ENCODE measurements at regions not wholly inside any gene's neighbourhood (a gene's known extent, or its start where the extent isn't known, plus 50 kb on each side); places are given as distances from the start of the nearest gene placed in this dataset.
A peak's percentile ranks its signal among the peaks of the same experiment; 100 is the strongest.
"Not testable (repeated sequence)": the region's sequence is repeated elsewhere in the genome, so short reads cannot be mapped to it uniquely, and the experiment has no call there.

DNA sequence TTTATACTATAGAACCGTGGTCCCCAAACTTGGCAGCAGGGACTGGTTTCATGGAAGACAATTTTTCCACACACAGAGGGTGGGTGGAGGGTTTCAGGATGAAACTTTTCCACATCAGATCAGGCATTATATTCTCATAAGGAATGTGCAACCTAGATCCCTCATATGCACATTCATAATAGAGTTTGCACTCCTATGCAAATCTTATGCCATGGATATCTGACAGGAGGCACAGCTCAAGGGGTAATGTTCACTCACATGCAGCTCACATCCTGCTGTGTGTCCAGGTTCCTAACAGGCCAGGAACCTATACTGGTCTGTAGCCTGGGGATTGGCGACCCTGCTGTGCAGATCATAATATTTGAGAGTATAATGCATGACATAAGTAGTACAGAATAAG lies 1802.2 kb upstream of the ACO1 start:
- H3K4me3 Mint-ChIP-seq: no peak overlapping the region
- H3K27ac Mint-ChIP-seq: no peak overlapping the region
- no peaks in the 10 kb centered on the region for H3K9me3 Mint-ChIP-seq
- H3K27me3 Mint-ChIP-seq: no peaks in the 10 kb centered on the region
- no peaks in the 10 kb centered on the region for H3K36me3 Mint-ChIP-seq (ENCODE audit: low read depth)
- ATAC-seq (replicated peaks): no peak
- no peaks in the 10 kb centered on the region for H3K4me1 Mint-ChIP-seq

DNA sequence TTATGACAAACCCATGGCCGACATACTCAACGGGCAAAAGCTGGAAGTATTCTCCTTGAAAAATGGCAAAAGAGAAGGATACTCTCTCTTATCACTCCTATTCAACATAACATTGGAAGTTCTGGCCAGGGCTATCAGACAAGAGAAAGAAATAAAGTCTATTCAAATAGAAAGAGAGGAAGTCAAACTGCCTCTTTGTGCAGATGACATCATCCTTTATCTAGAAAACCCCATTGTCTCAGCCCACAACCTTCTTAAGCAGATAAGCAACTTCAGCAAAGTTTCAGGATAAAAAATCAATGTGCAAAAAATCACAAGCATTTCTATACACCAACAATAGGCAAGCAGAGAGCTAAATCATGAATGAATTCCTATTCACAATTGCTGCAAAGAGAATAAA lies 1799.9 kb upstream of the ACO1 start:
- no peak overlapping the region for H3K27ac Mint-ChIP-seq
- H3K27me3 Mint-ChIP-seq: no peaks in the 10 kb centered on the region
- no peaks in the 10 kb centered on the region for H3K4me1 Mint-ChIP-seq
- H3K36me3 Mint-ChIP-seq (ENCODE audit: low read depth): no peaks in the 10 kb centered on the region
- no peak overlapping the region for H3K4me3 Mint-ChIP-seq
- H3K9me3 Mint-ChIP-seq: no peaks in the 10 kb centered on the region
- ATAC-seq (replicated peaks): no peak

DNA sequence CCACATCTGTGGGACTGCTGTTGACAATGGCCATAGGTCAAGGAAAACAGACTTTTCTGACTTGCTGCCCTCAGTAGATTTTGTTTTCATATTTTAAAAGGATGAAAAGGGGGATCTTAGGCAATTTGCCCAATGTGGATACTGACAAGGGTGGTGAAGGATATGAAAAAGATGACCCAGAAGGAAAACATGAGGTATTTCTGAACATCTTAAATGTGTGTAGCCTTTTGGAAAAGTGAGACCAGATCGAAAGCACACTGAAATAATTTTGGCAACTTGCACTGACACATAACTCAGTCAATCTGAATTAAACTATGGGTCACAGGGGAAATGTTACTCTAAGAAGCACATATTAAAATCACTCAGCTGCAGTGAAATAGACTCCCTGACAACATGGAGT lies 1793.0 kb upstream of the ACO1 start:
- Mint-ChIP-seq H3K4me1 (no peaks in the 10 kb centered on the region), H3K27me3 (no peaks in the 10 kb centered on the region), H3K27ac (no peak overlapping the region), H3K9me3 (no peaks in the 10 kb centered on the region), H3K36me3 (ENCODE audit: low read depth) (no peaks in the 10 kb centered on the region), H3K4me3 (no peak overlapping the region)
- ATAC-seq (replicated peaks): no peak

DNA sequence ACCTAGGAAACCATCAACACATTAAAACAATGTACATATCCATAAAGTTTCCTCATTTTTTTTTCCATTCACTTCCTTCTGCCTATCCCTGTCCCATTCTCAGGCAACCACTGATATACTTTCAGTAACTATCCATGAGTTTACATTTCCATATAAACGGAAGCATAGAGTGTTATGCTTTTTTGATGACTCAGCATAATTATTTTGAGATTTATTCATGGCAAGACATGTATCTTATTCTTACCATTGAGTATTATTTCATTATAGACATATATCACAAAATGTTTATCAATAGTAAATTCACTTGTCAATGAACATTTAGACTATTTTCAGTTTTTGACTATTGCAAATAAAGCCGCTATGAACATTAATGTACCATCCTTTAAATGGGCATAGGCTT lies 1786.8 kb upstream of the ACO1 start:
- Mint-ChIP-seq H3K9me3 (peaks cover 5% of the 10 kb centered on the region), H3K4me3 (no peak overlapping the region), H3K27ac (no peak overlapping the region), H3K4me1 (no peaks in the 10 kb centered on the region), H3K27me3 (no peaks in the 10 kb centered on the region), H3K36me3 (ENCODE audit: low read depth) (no peaks in the 10 kb centered on the region)
- ATAC-seq (replicated peaks): no peak

DNA sequence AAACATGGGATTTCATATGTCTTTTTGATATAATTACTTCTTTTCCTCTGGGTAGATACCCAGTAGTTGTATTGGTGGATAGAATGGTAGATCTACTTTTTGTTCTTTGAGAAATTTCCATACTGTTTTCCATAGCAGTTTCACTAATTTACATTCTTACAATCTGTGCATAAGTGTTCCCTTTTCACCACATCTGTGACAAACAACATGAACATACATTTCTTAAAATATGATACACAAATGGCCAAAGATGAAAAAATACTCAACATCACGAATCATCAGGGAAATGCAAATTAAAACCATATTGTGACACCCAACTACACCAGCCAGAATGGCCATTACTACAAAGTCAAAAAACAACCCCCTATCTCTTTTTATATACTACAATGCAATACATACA lies 1778.5 kb upstream of the ACO1 start:
- H3K27ac Mint-ChIP-seq: no peak overlapping the region
- no peak overlapping the region for H3K4me3 Mint-ChIP-seq
- no peaks in the 10 kb centered on the region for H3K4me1 Mint-ChIP-seq
- H3K9me3 Mint-ChIP-seq: peaks cover 9% of the 10 kb centered on the region
- H3K27me3 Mint-ChIP-seq: no peaks in the 10 kb centered on the region
- H3K36me3 Mint-ChIP-seq (ENCODE audit: low read depth): no peaks in the 10 kb centered on the region
- ATAC-seq (replicated peaks): no peak

DNA sequence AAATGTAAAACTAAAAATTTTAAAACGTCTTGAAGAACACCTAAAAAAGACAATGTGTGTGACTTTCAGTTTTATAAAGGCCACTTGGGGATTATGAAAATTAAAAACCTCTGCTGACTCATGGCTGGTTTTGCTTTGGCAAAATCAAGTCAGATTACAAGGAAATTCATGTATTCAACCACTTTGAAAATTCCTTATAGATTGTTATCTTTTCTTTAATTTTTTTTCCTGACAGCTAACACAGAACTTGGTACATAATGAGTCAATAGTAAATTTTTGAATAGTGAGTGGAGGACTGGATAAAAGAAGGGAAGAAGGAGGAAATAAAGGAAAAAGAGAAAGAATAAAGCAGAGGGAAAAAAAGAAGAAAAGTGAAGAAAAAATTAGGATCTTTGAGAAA lies 1774.7 kb upstream of the ACO1 start:
- Mint-ChIP-seq H3K4me1 (no peaks in the 10 kb centered on the region), H3K36me3 (ENCODE audit: low read depth) (no peaks in the 10 kb centered on the region), H3K9me3 (no peaks in the 10 kb centered on the region), H3K27ac (no peak overlapping the region), H3K27me3 (no peaks in the 10 kb centered on the region), H3K4me3 (no peak overlapping the region)
- no peak for ATAC-seq (replicated peaks)

DNA sequence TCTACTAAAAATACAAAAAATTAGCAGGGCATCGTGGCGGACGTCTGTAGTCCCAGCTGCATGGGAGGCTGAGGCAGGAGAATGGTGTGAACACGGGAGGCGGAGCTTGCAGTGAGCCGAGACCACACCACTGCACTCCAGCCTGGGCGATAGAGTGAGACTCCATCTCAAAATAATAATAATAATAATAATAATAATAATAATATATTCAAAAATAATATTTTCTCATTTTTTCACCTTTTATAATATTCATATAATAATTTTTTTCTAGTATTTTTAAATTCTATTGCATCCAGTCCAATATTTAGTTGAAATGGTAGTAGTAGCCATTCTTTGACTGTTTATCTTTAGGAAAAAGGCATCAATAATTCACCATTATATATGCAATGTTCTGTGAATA lies 1767.7 kb upstream of the ACO1 start:
- not testable (repeated sequence) for H3K4me3 Mint-ChIP-seq; H3K9me3 Mint-ChIP-seq; ATAC-seq (replicated peaks); H3K4me1 Mint-ChIP-seq; H3K27me3 Mint-ChIP-seq; H3K27ac Mint-ChIP-seq; H3K36me3 Mint-ChIP-seq (ENCODE audit: low read depth)

DNA sequence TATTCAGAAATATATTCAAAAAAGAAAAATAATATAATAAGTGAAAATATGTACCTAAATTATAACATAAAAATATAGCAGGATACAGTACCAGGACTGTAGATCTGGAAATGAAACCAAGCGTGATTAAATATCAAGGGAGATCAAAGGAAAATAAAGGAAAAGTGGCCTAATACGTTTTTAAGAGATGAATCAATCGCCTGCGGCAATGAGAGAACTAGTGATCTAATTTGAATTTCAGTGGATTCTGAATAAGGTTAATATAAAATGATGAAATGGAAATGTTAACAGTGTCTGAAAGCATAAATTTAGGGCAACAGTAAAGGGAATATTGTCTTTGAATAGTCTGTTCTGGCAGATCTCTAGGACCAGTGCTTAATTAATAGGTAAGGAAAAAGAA lies 1761.9 kb upstream of the ACO1 start:
- Mint-ChIP-seq H3K36me3 (ENCODE audit: low read depth) (no peaks in the 10 kb centered on the region), H3K4me3 (no peak overlapping the region), H3K27ac (no peak overlapping the region), H3K27me3 (no peaks in the 10 kb centered on the region), H3K9me3 (no peaks in the 10 kb centered on the region), H3K4me1 (no peaks in the 10 kb centered on the region)
- ATAC-seq (replicated peaks): no peak

DNA sequence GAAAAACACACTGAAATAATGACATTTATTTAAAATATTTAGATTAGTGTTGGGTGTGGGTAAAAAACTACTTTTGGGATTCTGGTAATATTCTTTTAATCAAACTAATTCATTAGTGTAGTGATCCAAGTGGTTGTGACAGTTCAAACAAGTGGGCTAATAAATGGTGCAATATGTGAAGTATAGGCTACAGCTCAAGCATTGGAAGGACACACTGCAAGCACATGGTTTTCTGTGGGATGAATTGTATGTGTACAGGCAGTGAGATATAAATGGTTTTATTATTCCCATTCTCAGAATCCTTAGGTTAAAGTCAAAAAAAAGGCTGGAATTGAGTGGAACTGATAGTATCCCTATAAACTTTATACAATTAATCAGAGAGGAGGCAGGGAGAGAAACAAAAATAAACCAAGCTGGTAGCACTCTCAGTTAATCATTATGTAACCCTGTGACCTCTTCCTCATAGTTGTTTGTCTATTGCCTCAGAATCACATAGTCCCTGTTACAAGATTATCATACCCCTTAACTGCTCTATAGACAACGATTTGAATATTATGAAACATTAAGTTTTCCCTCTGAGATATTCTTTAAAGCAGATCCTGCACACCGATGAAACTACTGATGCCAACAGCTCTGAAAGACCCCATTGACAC lies 1755.4 kb upstream of the ACO1 start:
- Mint-ChIP-seq H3K27ac (no peak overlapping the region), H3K4me1 (no peaks in the 10 kb centered on the region), H3K36me3 (ENCODE audit: low read depth) (no peaks in the 10 kb centered on the region), H3K27me3 (no peaks in the 10 kb centered on the region), H3K9me3 (no peaks in the 10 kb centered on the region), H3K4me3 (no peak overlapping the region)
- ATAC-seq (replicated peaks): no peak

DNA sequence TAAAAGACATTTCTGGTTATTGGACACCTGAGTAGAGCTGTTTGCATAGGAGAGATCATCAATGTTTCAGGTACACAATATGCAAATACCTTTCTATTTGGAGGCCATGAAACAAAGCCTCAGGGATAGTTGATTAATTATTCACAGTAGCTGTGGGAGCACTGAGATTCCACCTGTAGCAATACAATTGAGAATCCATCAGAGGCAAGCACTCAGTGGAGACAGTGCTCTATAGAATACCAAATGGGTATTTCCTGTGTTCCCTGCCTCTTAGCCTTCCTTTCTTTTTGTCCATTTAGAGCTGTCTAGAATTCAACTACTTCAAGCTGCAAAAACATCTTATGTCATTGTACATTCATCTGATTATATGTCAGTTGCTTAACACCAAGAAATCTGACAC lies 1754.0 kb upstream of the ACO1 start:
- Mint-ChIP-seq H3K4me3 (no peak overlapping the region), H3K4me1 (no peaks in the 10 kb centered on the region), H3K9me3 (no peaks in the 10 kb centered on the region), H3K27ac (no peak overlapping the region), H3K27me3 (no peaks in the 10 kb centered on the region), H3K36me3 (ENCODE audit: low read depth) (no peaks in the 10 kb centered on the region)
- no peak for ATAC-seq (replicated peaks)

DNA sequence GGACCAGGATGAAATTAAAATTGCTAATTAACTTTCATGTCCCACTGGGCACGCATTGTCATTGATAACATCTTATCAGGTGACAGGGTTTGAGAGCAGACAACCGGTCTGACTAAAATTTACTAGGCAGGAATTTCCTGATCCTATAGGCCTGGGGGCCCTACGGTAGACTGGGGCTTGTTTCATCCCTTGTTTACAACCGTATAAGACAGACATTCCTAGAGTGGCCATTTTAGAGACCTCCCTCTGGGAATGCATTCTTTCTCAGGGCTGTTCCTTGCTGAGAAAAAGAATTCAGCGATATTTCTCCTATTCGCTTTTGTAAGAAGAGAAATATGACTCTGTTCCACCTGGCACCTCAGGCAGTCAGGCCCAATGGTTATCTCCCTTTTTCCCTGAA lies 1737.8 kb upstream of the ACO1 start:
- not testable (repeated sequence) for ATAC-seq (replicated peaks); H3K36me3 Mint-ChIP-seq (ENCODE audit: low read depth); H3K27ac Mint-ChIP-seq; H3K27me3 Mint-ChIP-seq; H3K4me3 Mint-ChIP-seq; H3K4me1 Mint-ChIP-seq; H3K9me3 Mint-ChIP-seq

DNA sequence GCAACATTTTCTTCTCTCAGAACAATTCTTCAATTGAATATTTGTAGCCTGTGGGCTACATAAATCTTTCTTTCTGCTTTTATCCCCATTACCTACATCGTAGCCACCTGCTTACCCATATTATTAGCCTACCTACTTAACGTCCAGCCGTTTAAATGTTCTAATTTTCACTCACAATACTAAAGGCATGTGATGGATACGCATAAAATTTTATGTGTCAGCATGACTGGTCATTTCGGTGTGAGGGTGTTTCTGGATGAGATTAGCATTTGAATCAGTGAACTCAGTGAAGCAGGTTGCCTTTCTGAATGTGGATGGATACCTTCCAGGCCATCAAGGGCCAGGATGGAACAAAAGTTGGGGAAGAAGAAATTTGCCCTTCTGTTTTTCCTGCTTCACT lies 1722.5 kb upstream of the ACO1 start:
- H3K27me3 Mint-ChIP-seq: no peaks in the 10 kb centered on the region
- ATAC-seq (replicated peaks): no peak
- no peaks in the 10 kb centered on the region for H3K9me3 Mint-ChIP-seq
- H3K4me1 Mint-ChIP-seq: no peaks in the 10 kb centered on the region
- no peak overlapping the region for H3K4me3 Mint-ChIP-seq
- H3K27ac Mint-ChIP-seq: no peak overlapping the region
- no peaks in the 10 kb centered on the region for H3K36me3 Mint-ChIP-seq (ENCODE audit: low read depth)

DNA sequence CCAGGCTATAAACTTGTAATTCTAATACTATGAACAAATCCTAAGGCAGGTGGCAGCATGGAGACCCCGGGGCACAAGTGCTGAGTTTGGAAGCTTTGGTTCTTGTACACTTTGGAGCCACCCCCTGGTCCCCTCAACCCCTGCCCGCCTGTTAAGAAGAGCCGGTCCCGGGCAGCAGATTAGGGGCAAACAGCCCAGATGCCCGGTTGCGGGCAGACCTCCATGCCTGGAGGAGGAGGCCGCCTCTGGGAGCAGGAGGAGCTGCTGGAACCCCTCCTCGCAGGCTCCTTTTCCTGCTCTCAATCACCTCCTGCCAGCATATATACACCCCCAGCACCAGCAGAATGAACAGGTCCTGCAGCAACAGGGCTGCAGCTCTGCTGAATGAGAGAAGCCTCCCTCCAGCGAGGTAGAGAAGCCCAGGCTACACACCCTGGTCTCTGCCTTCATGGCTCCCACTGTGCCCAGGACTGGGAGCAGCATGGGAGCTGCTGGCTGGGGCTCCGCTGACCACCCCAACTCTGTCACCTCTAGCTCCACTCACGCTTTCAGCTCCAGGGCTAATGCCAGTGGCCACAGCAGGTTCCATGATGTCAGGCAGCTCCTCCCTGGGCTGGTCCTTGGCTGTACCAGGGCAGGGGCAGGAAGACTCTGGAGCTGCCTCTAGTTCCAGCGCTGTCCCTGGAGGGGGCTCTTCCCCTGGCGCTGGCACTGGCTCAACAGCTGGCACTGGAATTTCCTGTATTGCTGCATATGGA lies 1713.5 kb upstream of the ACO1 start:
- no peak overlapping the region for H3K4me3 Mint-ChIP-seq
- no peaks in the 10 kb centered on the region for H3K9me3 Mint-ChIP-seq
- no peaks in the 10 kb centered on the region for H3K36me3 Mint-ChIP-seq (ENCODE audit: low read depth)
- H3K27ac Mint-ChIP-seq: no peak overlapping the region
- ATAC-seq (replicated peaks): no peak
- H3K27me3 Mint-ChIP-seq: no peaks in the 10 kb centered on the region
- H3K4me1 Mint-ChIP-seq: no peaks in the 10 kb centered on the region

DNA sequence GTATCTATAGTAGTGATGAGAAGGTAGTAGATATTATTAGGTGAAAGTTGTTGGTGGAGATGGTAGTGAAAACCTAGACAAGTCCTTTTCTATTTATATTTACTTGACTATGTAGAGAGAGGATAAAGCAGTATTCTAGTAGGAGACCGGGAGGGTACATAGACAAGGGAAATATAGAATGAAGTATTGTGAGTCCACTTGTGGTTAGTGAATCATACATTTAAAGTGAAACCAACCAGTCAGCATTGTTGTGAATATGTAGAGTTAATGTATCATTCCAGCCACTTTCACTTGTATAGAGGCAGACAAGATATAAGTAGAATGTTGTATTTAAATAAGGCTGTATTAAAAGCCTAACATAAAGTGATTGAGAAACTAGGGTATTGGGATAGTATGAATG lies 1711.3 kb upstream of the ACO1 start:
- H3K36me3 Mint-ChIP-seq (ENCODE audit: low read depth): no peaks in the 10 kb centered on the region
- H3K27ac Mint-ChIP-seq: no peak overlapping the region
- H3K4me3 Mint-ChIP-seq: no peak overlapping the region
- no peaks in the 10 kb centered on the region for H3K4me1 Mint-ChIP-seq
- no peaks in the 10 kb centered on the region for H3K9me3 Mint-ChIP-seq
- peak; percentile 43 for ATAC-seq (replicated peaks)
- no peaks in the 10 kb centered on the region for H3K27me3 Mint-ChIP-seq

DNA sequence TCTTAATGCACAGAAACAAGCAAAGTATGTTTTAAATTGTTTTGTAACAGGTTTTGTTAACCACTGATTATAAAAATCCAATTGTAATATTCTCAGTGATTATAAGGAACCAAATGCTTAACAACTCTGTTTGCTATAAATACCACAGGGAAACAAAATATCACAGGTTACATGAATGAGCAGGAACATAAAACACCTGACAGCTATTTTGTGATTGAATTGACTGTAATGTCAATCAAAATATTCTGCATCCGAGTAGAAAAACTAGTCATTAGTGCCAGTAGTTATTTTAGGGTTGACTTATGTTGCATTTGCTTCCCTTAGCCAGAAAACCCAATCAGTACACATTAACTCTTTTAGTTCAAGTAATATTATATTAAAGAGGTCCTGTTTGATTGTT lies 1707.8 kb upstream of the ACO1 start:
- Mint-ChIP-seq H3K9me3 (no peaks in the 10 kb centered on the region), H3K36me3 (ENCODE audit: low read depth) (no peaks in the 10 kb centered on the region), H3K27me3 (no peaks in the 10 kb centered on the region), H3K4me1 (no peaks in the 10 kb centered on the region), H3K4me3 (no peak overlapping the region), H3K27ac (no peak overlapping the region)
- ATAC-seq (replicated peaks): no peak

DNA sequence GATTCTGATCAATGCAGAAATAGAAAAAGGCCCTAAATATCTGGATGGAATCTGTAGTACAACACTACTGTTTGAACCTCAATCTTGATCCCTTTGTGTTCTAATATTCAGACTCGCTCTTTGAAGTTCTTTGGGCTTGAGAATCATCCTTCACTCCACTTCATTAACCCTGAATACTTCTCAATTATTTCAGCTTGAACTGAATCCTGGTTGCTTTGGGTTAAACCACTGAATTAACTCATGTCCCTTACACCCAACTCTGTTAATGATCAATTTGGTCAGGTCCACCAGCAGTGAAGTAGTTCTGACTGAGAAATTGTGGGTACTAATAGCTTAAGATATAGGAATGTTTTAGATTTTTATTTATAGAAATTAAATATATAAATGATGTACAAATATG lies 1707.2 kb upstream of the ACO1 start:
- Mint-ChIP-seq H3K4me1 (no peaks in the 10 kb centered on the region), H3K27ac (no peak overlapping the region), H3K4me3 (no peak overlapping the region), H3K27me3 (no peaks in the 10 kb centered on the region), H3K36me3 (ENCODE audit: low read depth) (no peaks in the 10 kb centered on the region), H3K9me3 (no peaks in the 10 kb centered on the region)
- ATAC-seq (replicated peaks): no peak

Measured in activated T-helper 17 cell treated with anti-CD3 and anti-CD28 coated beads, Interleukin-2, amount 50 U/mL, for 72 hours (primary cell).